ENCODE measurements at regions not wholly inside any gene's neighbourhood (a gene's known extent, or its start where the extent isn't known, plus 50 kb on each side); places are given as distances from the start of the nearest gene placed in this dataset.
A peak's percentile ranks its signal among the peaks of the same experiment; 100 is the strongest.

DNA sequence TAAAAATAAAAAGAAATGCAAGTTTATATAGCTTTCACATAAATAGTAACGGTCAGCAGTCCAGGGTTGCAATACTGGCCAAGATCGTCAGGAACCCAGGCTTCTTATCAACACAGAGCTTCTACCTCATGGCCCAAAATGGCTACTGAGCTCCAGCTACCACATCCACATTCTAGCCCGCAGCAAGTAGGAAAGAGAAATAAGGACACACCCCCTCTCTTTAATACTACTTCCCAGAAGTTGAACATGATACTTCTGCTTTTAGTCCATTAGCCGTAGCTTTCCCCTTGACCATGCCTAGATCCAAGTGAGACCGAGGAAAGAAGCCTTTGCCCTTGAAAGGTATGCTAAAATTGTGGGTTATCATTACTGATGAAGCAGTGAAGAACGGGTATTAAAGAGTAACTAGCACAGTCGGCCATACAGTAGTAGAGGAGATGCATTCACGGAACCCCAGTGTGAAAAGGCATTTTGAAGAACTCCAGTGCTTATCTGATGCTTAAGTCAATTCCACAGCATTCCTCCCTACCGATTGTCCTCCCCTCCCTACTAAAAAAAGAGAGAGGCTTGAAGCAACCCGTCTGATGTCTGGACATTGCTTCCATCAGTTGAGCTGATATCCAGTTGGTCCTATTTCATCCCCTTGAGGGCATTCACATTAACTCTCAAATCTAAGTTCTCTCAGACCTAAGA, 226.9 kb upstream of the RREB1 start:
- no peak for TF ChIP-seq Cebpa-rat (IDR thresholded peaks at IDR 0.05)
- no peak overlapping the region for H3K9ac ChIP-seq
- no peaks in the 10 kb centered on the region for H3K27me3 ChIP-seq
- peaks cover 16 to 92% (median 32%) of the 10 kb centered on the region in 10 experiments for H3K4me1 ChIP-seq
- H3K27ac ChIP-seq: peak overlapping the region in 3 of 11 experiments; percentile 2 to 77 (median 58); a peak in 3 of 22 replicates
- H4K20me1 ChIP-seq: no peaks in the 10 kb centered on the region
- peak overlapping the region in 2 of 11 experiments; percentile 27 to 65; a peak in 3 of 22 replicates for H3K4me2 ChIP-seq
- no peak overlapping the region for H3K4me3 ChIP-seq
- H3K36me3 ChIP-seq: no peaks in the 10 kb centered on the region
- peaks cover 0 to 11% (median 0%) of the 10 kb centered on the region in 11 experiments; a peak in 5 of 22 replicates for H3K9me3 ChIP-seq (replicated peaks in 1 of 11)

DNA sequence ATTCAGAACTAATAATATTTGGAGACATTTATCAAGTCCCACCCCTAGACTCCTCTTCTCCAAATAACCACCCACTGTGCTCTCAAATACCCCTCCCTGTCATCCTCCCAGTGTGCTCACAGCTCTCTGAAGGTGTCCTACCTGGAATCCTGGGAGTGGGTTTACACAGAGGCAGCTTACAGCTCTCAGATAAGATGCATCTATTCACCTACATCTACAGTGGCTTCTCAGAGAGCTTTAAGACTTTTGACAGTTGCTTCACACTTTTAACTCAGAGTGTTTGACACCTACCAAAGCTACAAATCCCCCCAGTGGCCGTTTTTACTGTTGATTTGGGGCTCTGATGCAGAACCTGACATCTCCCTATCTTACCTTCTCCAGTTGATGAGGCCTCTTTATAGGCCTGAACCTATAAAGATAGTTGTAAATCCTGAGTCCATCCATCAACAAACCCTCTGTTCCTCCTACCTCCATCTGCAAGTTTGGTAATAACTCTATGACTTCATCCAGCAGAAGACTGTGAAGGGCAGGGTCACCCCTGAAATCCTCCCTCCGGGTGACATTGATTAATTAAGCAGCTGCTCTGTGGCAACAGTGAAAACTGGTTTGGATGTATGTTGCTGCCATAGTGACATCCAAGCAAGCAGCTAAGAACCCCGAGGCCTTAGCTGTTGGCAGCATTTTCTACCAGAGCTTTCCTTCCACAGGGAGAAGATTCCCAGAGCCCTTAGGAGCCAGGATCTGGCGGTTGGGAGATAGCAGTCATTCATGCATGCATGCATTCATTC, 226.1 kb upstream of the RREB1 start:
- Histone ChIP-seq H3K4me1 (peaks cover 22 to 92% (median 35%) of the 10 kb centered on the region in 10 experiments), H4K20me1 (no peaks in the 10 kb centered on the region), H3K9ac (no peak overlapping the region), H3K4me2 (peak overlapping the region in 2 of 11 experiments; percentile 32 to 83; a peak in 2 of 22 replicates), H3K9me3 (replicated peaks in 1 of 11) (peaks cover 0 to 11% (median 0%) of the 10 kb centered on the region in 11 experiments; a peak in 5 of 22 replicates), H3K27ac (peak overlapping the region in 1 of 11 experiments; percentile 3; a peak in 2 of 22 replicates), H3K36me3 (no peaks in the 10 kb centered on the region), H3K4me3 (no peak overlapping the region), H3K27me3 (no peaks in the 10 kb centered on the region)
- no peak for TF ChIP-seq Cebpa-rat (IDR thresholded peaks at IDR 0.05)

DNA sequence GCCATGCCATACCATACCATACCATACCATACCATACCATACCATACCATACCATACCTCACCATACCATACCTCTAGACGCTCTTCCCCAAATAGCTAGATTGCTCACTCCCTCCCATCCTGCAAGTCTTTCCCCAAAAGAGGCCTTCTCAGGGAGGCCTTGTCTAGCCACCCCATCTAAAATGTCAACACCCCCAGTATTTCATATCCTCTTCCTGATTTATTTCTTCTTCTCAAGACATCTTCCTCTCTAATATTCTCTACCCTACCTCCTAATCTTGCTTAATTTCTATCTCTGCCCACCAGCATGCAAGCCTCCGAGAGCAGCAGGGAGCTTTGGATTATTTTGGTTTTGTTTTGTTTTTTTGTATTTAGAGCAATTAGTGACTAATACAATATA, 225.2 kb upstream of the RREB1 start:
- Histone ChIP-seq H3K9me3 (replicated peaks in 1 of 11) (peaks cover 0 to 11% (median 0%) of the 10 kb centered on the region in 11 experiments; a peak in 5 of 22 replicates), H3K9ac (no peak overlapping the region), H3K36me3 (no peaks in the 10 kb centered on the region), H3K4me1 (peaks cover 28 to 92% (median 41%) of the 10 kb centered on the region in 10 experiments), H3K4me3 (no peak overlapping the region), H3K27me3 (no peaks in the 10 kb centered on the region), H4K20me1 (no peaks in the 10 kb centered on the region), H3K4me2 (peak overlapping the region in 3 of 11 experiments; percentile 32 to 83 (median 34); a peak in 6 of 22 replicates), H3K27ac (no peak overlapping the region)
- no peak for TF ChIP-seq Cebpa-rat (IDR thresholded peaks at IDR 0.05)

DNA sequence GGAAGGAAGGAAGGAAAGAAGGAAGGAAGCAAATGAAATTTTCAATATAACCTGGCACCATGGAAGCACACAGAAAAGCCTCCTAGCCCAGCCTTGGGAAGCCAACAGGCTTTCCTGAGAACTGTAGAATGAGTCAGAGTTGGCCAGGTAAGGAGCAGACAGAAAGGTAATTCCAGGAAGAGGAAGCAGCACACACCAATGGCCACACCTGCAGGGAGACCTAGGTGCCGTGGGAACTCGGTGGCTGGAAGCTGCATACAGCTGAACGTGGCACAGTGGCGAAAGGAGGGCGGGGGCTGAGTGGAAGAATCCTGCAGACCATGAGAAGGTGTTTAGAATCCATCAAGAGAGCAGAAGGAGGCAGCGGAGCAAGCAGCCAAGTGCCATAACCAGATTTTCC, 224.8 kb upstream of the RREB1 start:
- no peak overlapping the region for H3K27ac ChIP-seq
- TF ChIP-seq Cebpa-rat (IDR thresholded peaks at IDR 0.05): no peak
- peaks cover 28 to 95% (median 41%) of the 10 kb centered on the region in 10 experiments for H3K4me1 ChIP-seq
- no peaks in the 10 kb centered on the region for H3K27me3 ChIP-seq
- peaks cover 0 to 11% (median 0%) of the 10 kb centered on the region in 11 experiments; a peak in 5 of 22 replicates for H3K9me3 ChIP-seq (replicated peaks in 1 of 11)
- H4K20me1 ChIP-seq: no peaks in the 10 kb centered on the region
- no peak overlapping the region for H3K4me3 ChIP-seq
- no peak overlapping the region for H3K9ac ChIP-seq
- H3K4me2 ChIP-seq: peak overlapping the region in 3 of 11 experiments; percentile 32 to 83 (median 34); a peak in 5 of 22 replicates
- H3K36me3 ChIP-seq: no peaks in the 10 kb centered on the region

DNA sequence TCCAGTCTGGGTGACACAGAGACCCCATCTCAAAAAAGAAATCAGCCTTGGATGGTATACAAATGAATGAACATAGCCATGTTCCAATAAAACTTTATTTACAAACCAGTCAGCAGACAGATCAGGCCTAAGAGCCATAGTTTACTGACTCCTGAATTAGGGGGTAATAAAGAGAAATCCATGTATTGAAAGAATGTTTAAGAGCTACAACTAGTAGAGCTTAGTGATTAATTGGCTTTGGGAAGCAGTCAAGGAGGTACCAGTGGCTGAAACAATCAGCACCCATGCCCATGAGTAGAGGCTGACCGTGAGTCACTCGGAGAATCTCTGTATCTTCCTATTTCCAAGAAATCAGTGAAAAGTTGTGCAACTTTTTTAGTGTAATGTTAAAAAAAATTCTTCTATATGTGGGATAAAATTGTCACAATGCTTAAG, 223.6 kb upstream of the RREB1 start:
- H4K20me1 ChIP-seq: no peaks in the 10 kb centered on the region
- H3K27ac ChIP-seq: peak overlapping the region in 4 of 11 experiments; percentile 3 to 60 (median 42); a peak in 6 of 22 replicates
- peak in 3 of 11 experiments; percentile 16 to 46 (median 36); a peak in 1 of 22 replicates for TF ChIP-seq Cebpa-rat (IDR thresholded peaks at IDR 0.05)
- no peaks in the 10 kb centered on the region for H3K36me3 ChIP-seq
- peaks cover 0 to 11% (median 0%) of the 10 kb centered on the region in 11 experiments; a peak in 5 of 22 replicates for H3K9me3 ChIP-seq (replicated peaks in 1 of 11)
- H3K4me3 ChIP-seq: no peak overlapping the region
- peak overlapping the region in 4 of 11 experiments; percentile 73 to 86 (median 80); a peak in 7 of 22 replicates for H3K4me2 ChIP-seq
- peaks cover 20 to 84% (median 33%) of the 10 kb centered on the region in 10 experiments for H3K4me1 ChIP-seq
- no peak overlapping the region; a peak in 1 of 22 replicates for H3K9ac ChIP-seq
- H3K27me3 ChIP-seq: no peaks in the 10 kb centered on the region

DNA sequence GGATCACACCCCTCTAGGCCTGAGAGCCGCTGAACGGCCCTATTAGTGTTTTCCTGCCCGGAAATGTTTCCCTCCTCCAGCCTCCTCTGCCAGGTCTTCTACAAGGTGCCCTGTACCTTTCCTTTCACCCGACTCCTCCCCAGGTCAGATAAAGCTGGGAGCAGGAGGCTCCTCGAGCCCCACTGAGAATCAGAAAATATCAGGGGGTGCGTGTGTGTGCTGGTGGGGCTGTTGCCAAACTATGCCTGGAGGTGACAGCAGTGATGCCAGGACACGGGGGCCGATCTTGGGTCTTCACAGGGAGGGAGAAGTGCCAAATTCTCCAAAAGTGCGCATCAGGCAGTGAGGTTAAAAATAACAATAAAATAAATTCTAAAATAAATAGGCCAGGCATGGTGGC, 222.8 kb upstream of the RREB1 start:
- TF ChIP-seq Cebpa-rat (IDR thresholded peaks at IDR 0.05): no peak
- H3K27ac ChIP-seq: peak overlapping the region in 5 of 11 experiments; percentile 26 to 57 (median 55); a peak in 8 of 22 replicates

DNA sequence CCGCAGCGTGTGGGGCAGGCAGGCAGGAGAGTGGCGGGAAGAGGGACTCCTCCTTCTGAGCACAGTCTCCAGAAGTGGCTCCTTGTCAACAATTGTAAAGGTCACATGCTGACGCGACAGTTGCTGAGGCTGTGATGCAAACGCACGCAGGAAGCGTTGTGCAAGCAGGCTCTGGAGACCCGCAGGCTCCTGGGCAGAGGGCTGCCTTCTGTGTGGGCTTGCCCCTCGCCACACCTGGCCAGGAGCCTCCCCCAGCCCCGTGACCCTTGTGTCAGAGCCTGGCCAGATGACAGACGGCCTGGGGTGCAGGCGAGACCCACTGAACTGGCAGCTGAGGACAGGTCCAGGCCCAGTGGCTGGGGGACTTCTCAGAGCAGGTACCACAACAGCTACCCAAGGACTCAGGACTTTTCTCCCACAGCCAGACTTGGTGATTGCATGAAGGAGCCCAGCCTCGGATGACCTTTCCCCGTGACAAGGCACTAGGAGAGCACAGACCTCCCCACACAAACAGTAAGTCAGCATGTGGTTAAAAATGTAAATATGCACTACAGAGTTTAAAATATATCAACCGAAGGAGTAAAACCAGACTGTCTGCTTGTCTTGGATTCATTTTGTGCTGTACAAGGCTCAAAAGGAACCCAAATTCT, 222.1 kb upstream of the RREB1 start:
- no peak for TF ChIP-seq Cebpa-rat (IDR thresholded peaks at IDR 0.05)
- Histone ChIP-seq H3K4me2 (peak overlapping the region; percentile 15 to 86 (median 54)), H3K4me3 (no peak overlapping the region), H3K27me3 (no peaks in the 10 kb centered on the region), H3K9ac (peak overlapping the region in 5 of 11 experiments; percentile 2 to 50 (median 25); a peak in 6 of 22 replicates), H3K27ac (peak overlapping the region in 10 of 11 experiments; percentile 5 to 57 (median 36); a peak in 13 of 22 replicates), H3K36me3 (no peaks in the 10 kb centered on the region), H4K20me1 (no peaks in the 10 kb centered on the region), H3K9me3 (replicated peaks in 1 of 11) (peaks cover 0 to 3% (median 0%) of the 10 kb centered on the region in 11 experiments; a peak in 5 of 22 replicates), H3K4me1 (peaks cover 12 to 84% (median 24%) of the 10 kb centered on the region in 10 experiments)

More for the DNA sequence above, 222.8 kb upstream of the RREB1 start:
- Histone ChIP-seq H4K20me1 (no peaks in the 10 kb centered on the region), H3K4me1 (peaks cover 13 to 81% (median 26%) of the 10 kb centered on the region in 10 experiments), H3K36me3 (no peaks in the 10 kb centered on the region), H3K4me2 (peak overlapping the region in 6 of 11 experiments; percentile 15 to 86 (median 74); a peak in 10 of 22 replicates), H3K9me3 (replicated peaks in 1 of 11) (peaks cover 0 to 9% (median 0%) of the 10 kb centered on the region in 11 experiments; a peak in 5 of 22 replicates), H3K9ac (peak overlapping the region in 2 of 11 experiments; percentile 23 to 50; a peak in 2 of 22 replicates), H3K27me3 (no peaks in the 10 kb centered on the region), H3K4me3 (no peak overlapping the region)
